Coronary artery (tissue), 2 donors: ENCODE measurements at regions not wholly inside any gene's neighbourhood (a gene's known extent, or its start where the extent isn't known, plus 50 kb on each side); places are given as distances from the start of the nearest gene placed in this dataset.

Source experiments
- DNase-seq: peaks from one replicate; pipeline ENCODE4 v3.0.0-alpha.2; 2017; ENCODE audit warnings: low spot score
- H3K27ac ChIP-seq, 2 donors: fragments of 200-600 bp; sonication (generic); one replicate each; pipeline ENCODE4 v1.5.1; 2016 to 2019
- H3K4me3 ChIP-seq: fragments of 200-600 bp; sonication (generic); 2 replicates; pipeline ENCODE4 v1.5.1; 2016; ENCODE audit warnings: mild to moderate bottlenecking, moderate library complexity
- TF ChIP-seq, protein P1 (sequence below): fragments of 200-600 bp; sonication (generic); IDR thresholded peaks from one replicate; pipeline ENCODE4 v1.5.1; 2019; ENCODE audit warnings: antibody characterized with exemption

DNA sequence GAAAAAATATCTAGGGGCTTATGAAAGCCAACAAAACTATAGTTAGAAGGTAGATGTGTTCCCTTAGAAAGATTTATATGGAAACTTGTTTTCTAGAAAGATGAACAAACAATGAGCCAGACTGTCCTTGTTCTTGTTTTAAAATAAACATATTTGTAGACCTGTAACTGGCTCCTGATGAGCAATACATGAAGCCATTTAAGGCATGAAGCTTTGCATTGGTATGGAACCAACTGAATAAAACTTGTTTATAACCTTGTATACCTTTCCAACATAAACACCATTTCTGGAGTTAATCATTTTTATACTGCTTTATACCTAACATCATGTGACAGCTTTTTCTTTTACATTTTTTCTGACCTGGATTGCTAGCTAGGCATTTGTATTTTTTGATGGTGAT lies 247.8 kb downstream of the PRL start:
- TF ChIP-seq, protein P1, sequence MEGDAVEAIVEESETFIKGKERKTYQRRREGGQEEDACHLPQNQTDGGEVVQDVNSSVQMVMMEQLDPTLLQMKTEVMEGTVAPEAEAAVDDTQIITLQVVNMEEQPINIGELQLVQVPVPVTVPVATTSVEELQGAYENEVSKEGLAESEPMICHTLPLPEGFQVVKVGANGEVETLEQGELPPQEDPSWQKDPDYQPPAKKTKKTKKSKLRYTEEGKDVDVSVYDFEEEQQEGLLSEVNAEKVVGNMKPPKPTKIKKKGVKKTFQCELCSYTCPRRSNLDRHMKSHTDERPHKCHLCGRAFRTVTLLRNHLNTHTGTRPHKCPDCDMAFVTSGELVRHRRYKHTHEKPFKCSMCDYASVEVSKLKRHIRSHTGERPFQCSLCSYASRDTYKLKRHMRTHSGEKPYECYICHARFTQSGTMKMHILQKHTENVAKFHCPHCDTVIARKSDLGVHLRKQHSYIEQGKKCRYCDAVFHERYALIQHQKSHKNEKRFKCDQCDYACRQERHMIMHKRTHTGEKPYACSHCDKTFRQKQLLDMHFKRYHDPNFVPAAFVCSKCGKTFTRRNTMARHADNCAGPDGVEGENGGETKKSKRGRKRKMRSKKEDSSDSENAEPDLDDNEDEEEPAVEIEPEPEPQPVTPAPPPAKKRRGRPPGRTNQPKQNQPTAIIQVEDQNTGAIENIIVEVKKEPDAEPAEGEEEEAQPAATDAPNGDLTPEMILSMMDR = no peak
- Histone ChIP-seq H3K4me3 (no peak overlapping the region), H3K27ac (no peak overlapping the region)
- no peak for DNase-seq

GRCh38 chr6:22053391-22053997 lies 243.3 kb downstream of the PRL start:
- H3K27ac ChIP-seq = no peak overlapping the region

DNA sequence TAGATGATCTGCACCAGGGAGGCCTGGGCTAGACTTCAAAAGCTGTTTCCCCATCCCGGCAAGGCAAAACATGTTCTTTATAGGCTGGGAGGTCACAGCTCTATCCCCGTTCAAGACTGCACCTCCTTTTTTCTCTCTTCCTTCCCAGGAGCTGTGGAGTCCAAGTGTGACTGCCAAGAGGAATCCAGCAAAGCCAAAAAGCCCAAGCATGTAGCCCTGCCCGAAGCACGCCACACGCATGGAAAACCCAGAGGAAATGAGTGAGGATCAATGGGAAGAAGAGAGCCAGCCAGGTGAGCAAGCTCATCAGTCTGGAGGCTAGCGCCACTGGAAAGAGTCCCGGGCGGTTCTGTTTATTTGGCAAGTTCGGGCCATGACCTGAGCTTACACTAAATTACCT lies 240.4 kb downstream of the PRL start:
- TF ChIP-seq, protein P1 = no peak
- DNase-seq = no peak
- Histone ChIP-seq H3K4me3 (no peak overlapping the region), H3K27ac (no peak overlapping the region)

More at GRCh38 chr6:22053391-22053997, 243.3 kb downstream of the PRL start:
- TF ChIP-seq, protein P1 = no peak
- H3K4me3 ChIP-seq = no peak overlapping the region
- no peak for DNase-seq

- DNase-seq = no peak
- H3K4me3 ChIP-seq = no peak overlapping the region
- TF ChIP-seq, protein P1 = no peak
- H3K27ac ChIP-seq = no peak overlapping the region
These were observed 238.9 kb downstream of the PRL start for GRCh38 chr6:22057962-22058361.

DNA sequence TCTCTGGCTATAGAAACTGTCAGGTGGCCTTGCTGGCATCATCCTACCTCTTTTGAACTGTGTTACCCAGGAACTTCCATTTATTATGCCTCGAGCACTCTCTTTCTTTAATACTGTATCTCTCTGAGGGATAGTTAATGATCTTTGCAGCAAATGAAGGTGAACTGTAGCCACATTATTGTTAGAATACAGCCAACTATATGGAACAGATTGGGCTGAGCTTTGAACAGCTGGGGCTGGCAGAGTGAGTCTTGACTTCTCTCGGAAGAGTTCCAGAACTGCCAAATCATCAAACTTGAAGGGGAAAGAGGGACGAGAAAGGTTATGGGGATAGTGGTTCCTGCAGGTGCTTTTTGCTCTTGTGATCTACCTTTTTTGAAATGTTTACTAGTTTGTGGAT lies 237.7 kb downstream of the PRL start:
- DNase-seq = no peak
- Histone ChIP-seq H3K27ac (no peak overlapping the region), H3K4me3 (no peak overlapping the region)
- TF ChIP-seq, protein P1 = no peak

DNA sequence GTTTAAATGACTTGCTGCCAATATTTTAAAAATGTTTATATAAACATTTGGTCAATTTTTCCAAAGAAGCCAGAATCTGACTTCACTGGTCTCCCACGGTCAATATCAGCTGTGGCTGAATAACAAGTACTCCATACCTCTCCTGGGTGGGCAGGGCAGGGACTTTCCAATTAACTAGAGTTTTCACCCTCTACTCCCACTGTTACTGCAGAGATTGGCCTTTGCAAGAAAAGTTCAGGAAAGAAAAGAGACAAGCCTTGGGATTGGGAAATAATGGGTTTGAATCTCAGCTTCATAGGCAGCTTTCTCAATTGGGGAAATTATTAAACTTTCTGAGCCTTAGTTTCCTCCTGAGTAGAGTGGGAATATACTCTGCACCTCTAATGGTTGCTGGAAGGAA lies 236.9 kb downstream of the PRL start:
- no peak overlapping the region for H3K27ac ChIP-seq
- DNase-seq = no peak
- H3K4me3 ChIP-seq = no peak overlapping the region
- TF ChIP-seq, protein P1 = no peak

GRCh38 chr6:22062807-22063408 lies 233.9 kb downstream of the PRL start:
- Histone ChIP-seq H3K4me3 (no peak overlapping the region), H3K27ac (no peak overlapping the region)
- TF ChIP-seq, protein P1 = no peak
- DNase-seq = no peak
